ENCODE measurements at regions not wholly inside any gene's neighbourhood (a gene's known extent, or its start where the extent isn't known, plus 50 kb on each side); places are given as distances from the start of the nearest gene placed in this dataset.

- TF ChIP-seq ELF1 (IDR thresholded peaks at IDR 0.05; ENCODE audit: borderline replicate concordance, low read depth) (no peak), MAX (IDR thresholded peaks at IDR 0.05) (no peak), ZBTB33 (IDR thresholded peaks at IDR 0.05; ENCODE audit: extremely low read depth, insufficient replicate concordance, low read length) (no peak)
These were observed 64.4 kb upstream of the SLCO3A1 start (continued) for GRCh38 chr15:91789136-91789535.

- TF ChIP-seq CEBPB (IDR thresholded peaks at IDR 0.05; ENCODE audit: low read depth) = no peak
- TF ChIP-seq SRF (IDR thresholded peaks at IDR 0.05; ENCODE audit: low read depth) = no peak
- no peak for TF ChIP-seq POLR2A (IDR thresholded peaks at IDR 0.05; ENCODE audit: borderline replicate concordance, extremely low read depth, insufficient read depth, insufficient read length)
- no peak for TF ChIP-seq EZH2phosphoT487 (IDR thresholded peaks at IDR 0.05; ENCODE audit: borderline replicate concordance)
- TF ChIP-seq RAD21 (IDR thresholded peaks at IDR 0.05; ENCODE audit: low read depth) = no peak
- no peak for TF ChIP-seq TCF7L2 (IDR thresholded peaks at IDR 0.05; ENCODE audit: borderline replicate concordance, extremely low read depth, insufficient read depth, insufficient read length)
- TF ChIP-seq ZBTB33 (IDR thresholded peaks at IDR 0.05; ENCODE audit: extremely low read depth, insufficient replicate concordance, low read length) = no peak
- no peak for TF ChIP-seq ZNF274 (IDR thresholded peaks at IDR 0.05; ENCODE audit: low read depth, low read length)
- TF ChIP-seq FOSL1 (IDR thresholded peaks at IDR 0.05; ENCODE audit: low read depth) = no peak
- TF ChIP-seq CBX3 (IDR thresholded peaks at IDR 0.05; ENCODE audit: low read depth) = no peak
- Histone ChIP-seq H3K27me3 (ENCODE audit: insufficient read depth, low read length) (peaks cover 25% of the 10 kb centered on the region), H3K4me3 (replicated peaks in 1 of 2; ENCODE audit: low read depth in 1 of 2, low read length in 2 of 2) (no peak overlapping the region), H3K9me3 (ENCODE audit: control insufficient read depth in 1 of 2, insufficient read depth in 1 of 2, low read depth in 1 of 2, low read length in 2 of 2) (no peaks in the 10 kb centered on the region), H3K4me2 (ENCODE audit: low read length) (no peak overlapping the region), H3K4me1 (ENCODE audit: control insufficient read depth in 1 of 2, insufficient read depth in 2 of 2, low read length in 2 of 2) (no peaks in the 10 kb centered on the region), H3K79me2 (ENCODE audit: insufficient read depth, low read length) (no peaks in the 10 kb centered on the region), H3K36me3 (ENCODE audit: control insufficient read depth in 1 of 2, insufficient read depth in 2 of 2, low read length in 2 of 2) (no peaks in the 10 kb centered on the region), H3K9me2 (ENCODE audit: insufficient read depth) (no peaks in the 10 kb centered on the region), H3K9ac (ENCODE audit: low read length) (no peak overlapping the region), H4K20me1 (ENCODE audit: insufficient read depth) (no peaks in the 10 kb centered on the region), H3K27ac (ENCODE audit: low read depth, low read length) (no peak overlapping the region), H2AFZ (ENCODE audit: low read depth, low read length, poor library complexity, severe bottlenecking) (no peak overlapping the region)
- ATAC-seq = no peak
- RAD21 ChIA-PET (ENCODE audit: low non-redundant PET in 1 of 2, low total read pairs in 2 of 2, uncharacterized antibody in 2 of 2, unreplicated experiment in 2 of 2) = no interaction called here
- DNase-seq (ENCODE audit: low read depth, low spot score) = no peak
- intact Hi-C loops (cut with micrococcal nuclease) = no loop called here
- no TSS peak for BruUV-seq (replicated peaks)
- POLR2A ChIA-PET = no interaction called here
- CTCF ChIA-PET = no interaction called here
These were observed 62.7 kb upstream of the SLCO3A1 start for GRCh38 chr15:91790836-91791235.

Measured in HCT116 (cell line).